ENCODE measurements at regions not wholly inside any gene's neighbourhood (a gene's known extent, or its start where the extent isn't known, plus 50 kb on each side); places are given as distances from the start of the nearest gene placed in this dataset.

DNA sequence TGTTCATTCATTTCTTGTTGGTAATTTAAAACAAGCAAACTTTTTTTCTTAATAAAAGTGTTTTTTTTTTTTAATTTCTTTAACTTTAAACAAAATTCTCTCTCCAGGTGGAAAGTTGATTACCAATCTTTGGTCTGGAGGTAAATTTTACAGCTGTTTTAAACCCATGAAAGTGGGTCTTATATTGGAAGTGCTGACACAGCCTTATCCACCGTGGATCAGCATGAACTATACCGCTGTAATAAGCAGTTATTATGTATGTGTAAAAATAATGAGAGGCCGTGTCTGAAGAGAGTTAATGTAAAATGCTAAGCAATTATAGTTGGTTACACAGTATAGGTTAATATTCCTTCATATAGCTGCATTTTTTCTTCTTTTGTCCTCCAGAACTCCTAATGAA, 378.1 kb upstream of the ATP5MC3 start:
- no peaks in the 10 kb centered on the region for H3K9me3 ChIP-seq (replicated peaks in 1 of 3)
- no peaks in the 10 kb centered on the region for H3K4me1 ChIP-seq (replicated peaks in 1 of 2)
- intact Hi-C loops (cut with DNase I), result no loop called here
- H3K36me3 ChIP-seq (replicated peaks in 1 of 2), result no peaks in the 10 kb centered on the region
- no peak for DNase-seq
- no peak overlapping the region for H3K4me3 ChIP-seq
- peaks cover 4% of the 10 kb centered on the region for H3K27me3 ChIP-seq
- TF ChIP-seq, protein P1, sequence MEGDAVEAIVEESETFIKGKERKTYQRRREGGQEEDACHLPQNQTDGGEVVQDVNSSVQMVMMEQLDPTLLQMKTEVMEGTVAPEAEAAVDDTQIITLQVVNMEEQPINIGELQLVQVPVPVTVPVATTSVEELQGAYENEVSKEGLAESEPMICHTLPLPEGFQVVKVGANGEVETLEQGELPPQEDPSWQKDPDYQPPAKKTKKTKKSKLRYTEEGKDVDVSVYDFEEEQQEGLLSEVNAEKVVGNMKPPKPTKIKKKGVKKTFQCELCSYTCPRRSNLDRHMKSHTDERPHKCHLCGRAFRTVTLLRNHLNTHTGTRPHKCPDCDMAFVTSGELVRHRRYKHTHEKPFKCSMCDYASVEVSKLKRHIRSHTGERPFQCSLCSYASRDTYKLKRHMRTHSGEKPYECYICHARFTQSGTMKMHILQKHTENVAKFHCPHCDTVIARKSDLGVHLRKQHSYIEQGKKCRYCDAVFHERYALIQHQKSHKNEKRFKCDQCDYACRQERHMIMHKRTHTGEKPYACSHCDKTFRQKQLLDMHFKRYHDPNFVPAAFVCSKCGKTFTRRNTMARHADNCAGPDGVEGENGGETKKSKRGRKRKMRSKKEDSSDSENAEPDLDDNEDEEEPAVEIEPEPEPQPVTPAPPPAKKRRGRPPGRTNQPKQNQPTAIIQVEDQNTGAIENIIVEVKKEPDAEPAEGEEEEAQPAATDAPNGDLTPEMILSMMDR (IDR thresholded peaks at IDR 0.05), result no peak
- no peak for TF ChIP-seq POLR2A (IDR thresholded peaks at IDR 0.05)
- WGBS, 4 donors, result 81 to 87% (median 85%) methylated on average over 3 of the region's 3 CpGs
- no peak overlapping the region for H3K27ac ChIP-seq

DNA sequence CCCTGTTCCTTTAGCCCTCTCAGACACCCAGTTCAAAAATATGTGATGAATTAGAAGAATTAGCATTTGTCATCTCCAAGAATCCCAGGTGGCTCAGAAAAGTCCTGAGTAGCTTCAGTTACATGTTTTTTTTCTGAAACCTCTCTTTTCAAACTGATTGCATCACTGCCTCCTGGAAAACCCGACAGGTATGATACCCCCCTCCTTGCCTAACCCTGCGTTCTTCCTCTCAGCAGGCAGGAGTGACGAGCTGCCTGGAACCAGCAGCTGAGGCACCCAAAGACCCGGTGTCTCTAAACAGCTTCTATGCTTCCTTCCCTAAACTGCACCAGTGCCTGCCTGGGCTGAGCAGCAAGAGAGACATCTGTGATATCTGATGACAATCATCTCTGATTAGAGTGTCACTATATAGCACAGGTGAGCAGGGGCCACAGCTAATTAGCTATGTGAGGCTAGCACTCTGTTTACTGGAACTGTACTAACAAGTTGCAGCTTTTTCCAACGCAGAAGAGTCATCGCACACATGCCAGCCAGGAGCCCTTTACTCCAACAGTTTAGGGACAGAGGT, 376.4 kb upstream of the ATP5MC3 start:
- intact Hi-C loops (cut with DNase I), result no loop called here
- DNase-seq, result no peak
- Histone ChIP-seq H3K4me3 (no peak overlapping the region), H3K27ac (no peak overlapping the region), H3K27me3 (peaks cover 4% of the 10 kb centered on the region), H3K36me3 (replicated peaks in 1 of 2) (no peaks in the 10 kb centered on the region), H3K4me1 (replicated peaks in 1 of 2) (no peaks in the 10 kb centered on the region), H3K9me3 (replicated peaks in 1 of 3) (no peaks in the 10 kb centered on the region)
- WGBS, 4 donors, result 63 to 78% (median 70%) methylated on average over 6 of the region's 6 CpGs
- no peak for TF ChIP-seq POLR2A (IDR thresholded peaks at IDR 0.05)
- TF ChIP-seq, protein P1 (IDR thresholded peaks at IDR 0.05), result no peak

DNA sequence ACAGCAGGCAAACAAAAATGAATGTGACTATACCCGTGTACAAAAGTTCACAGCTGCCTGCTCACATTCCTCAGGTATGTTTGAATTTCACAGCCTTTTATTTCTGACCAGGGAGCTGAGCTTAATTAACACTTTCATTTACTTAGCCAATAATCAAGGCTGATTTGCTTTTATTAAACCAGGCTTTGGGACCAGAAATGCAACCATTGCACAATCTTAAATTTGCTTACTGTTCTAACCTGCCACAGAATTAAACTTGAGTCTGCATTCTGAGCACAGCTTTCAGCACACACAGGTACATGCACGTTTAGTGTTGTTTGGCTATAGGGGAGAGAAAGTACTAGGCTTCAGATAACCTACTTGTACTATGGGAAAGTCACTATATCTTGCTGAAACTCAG, 372.4 kb upstream of the ATP5MC3 start:
- Histone ChIP-seq H3K36me3 (replicated peaks in 1 of 2) (no peaks in the 10 kb centered on the region), H3K9me3 (replicated peaks in 1 of 3) (no peaks in the 10 kb centered on the region), H3K4me1 (replicated peaks in 1 of 2) (no peaks in the 10 kb centered on the region), H3K27me3 (peaks cover 4% of the 10 kb centered on the region), H3K27ac (no peak overlapping the region), H3K4me3 (no peak overlapping the region)
- 40 to 59% (median 47%) methylated on average over 2 of the region's 2 CpGs for WGBS, 4 donors
- no peak for DNase-seq
- intact Hi-C loops (cut with DNase I), result no loop called here
- TF ChIP-seq, protein P1 (IDR thresholded peaks at IDR 0.05), result no peak
- no peak for TF ChIP-seq POLR2A (IDR thresholded peaks at IDR 0.05)

DNA sequence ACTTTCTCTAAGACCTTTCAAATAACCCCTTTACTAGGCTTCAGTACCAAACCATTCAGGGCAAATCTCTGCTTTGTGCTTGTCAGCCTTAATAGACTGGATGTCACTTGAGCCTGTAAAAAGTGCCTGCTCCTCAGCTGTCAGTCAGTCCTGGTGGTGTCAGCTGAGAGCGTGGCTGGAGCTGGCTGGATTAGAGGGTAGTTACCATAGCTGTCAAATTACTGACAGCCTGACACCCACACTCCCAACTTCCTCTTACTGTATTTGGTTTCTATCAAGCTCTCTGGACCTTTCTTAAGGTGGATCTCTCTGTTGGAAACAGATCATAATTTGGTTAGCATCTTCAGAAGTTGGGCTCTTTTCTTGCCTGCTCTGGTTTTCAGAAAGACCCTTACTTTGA, 371.4 kb upstream of the ATP5MC3 start:
- Histone ChIP-seq H3K36me3 (replicated peaks in 1 of 2) (no peaks in the 10 kb centered on the region), H3K9me3 (replicated peaks in 1 of 3) (no peaks in the 10 kb centered on the region), H3K27me3 (peaks cover 4% of the 10 kb centered on the region), H3K4me3 (no peak overlapping the region), H3K27ac (no peak overlapping the region), H3K4me1 (replicated peaks in 1 of 2) (no peaks in the 10 kb centered on the region)
- TF ChIP-seq, protein P1 (IDR thresholded peaks at IDR 0.05), result no peak
- TF ChIP-seq POLR2A (IDR thresholded peaks at IDR 0.05), result no peak
- no peak for DNase-seq
- intact Hi-C loops (cut with DNase I), result no loop called here
- WGBS, 4 donors, result 33 to 62% (median 43%) methylated on average over 1 of the region's 1 CpG
